ENCODE measurements at regions not wholly inside any gene's neighbourhood (a gene's known extent, or its start where the extent isn't known, plus 50 kb on each side); places are given as distances from the start of the nearest gene placed in this dataset.

DNA sequence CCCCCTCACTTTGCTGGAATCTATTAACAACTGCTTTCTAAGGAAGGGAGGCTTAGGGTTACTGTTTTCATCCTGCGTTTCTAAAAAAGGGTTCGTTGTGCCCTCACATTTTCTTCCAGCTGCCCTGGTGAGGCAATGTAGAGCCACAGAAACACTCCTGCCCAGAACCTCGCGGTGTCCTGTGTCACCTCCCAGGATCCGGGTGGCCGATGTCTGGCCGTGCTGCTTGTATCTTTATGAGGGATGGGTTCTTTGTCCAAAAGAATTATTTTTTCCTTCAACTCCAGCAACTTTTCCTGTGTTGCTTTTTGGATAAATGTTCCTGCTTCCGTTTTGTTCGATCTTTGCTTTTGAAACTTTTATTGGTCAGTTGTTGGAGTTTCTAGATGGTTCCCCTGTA is 291.8 kb upstream of the HS6ST1 start:
- TF ChIP-seq, protein P1, sequence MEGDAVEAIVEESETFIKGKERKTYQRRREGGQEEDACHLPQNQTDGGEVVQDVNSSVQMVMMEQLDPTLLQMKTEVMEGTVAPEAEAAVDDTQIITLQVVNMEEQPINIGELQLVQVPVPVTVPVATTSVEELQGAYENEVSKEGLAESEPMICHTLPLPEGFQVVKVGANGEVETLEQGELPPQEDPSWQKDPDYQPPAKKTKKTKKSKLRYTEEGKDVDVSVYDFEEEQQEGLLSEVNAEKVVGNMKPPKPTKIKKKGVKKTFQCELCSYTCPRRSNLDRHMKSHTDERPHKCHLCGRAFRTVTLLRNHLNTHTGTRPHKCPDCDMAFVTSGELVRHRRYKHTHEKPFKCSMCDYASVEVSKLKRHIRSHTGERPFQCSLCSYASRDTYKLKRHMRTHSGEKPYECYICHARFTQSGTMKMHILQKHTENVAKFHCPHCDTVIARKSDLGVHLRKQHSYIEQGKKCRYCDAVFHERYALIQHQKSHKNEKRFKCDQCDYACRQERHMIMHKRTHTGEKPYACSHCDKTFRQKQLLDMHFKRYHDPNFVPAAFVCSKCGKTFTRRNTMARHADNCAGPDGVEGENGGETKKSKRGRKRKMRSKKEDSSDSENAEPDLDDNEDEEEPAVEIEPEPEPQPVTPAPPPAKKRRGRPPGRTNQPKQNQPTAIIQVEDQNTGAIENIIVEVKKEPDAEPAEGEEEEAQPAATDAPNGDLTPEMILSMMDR (IDR thresholded peaks at IDR 0.05), result no peak
- TF ChIP-seq POLR2A (IDR thresholded peaks at IDR 0.05) (no peak), POLR2AphosphoS5 (IDR thresholded peaks at IDR 0.05) (no peak)

Data from gastroesophageal sphincter (tissue), 3 donors.